ENCODE measurements at regions not wholly inside any gene's neighbourhood (a gene's known extent, or its start where the extent isn't known, plus 50 kb on each side); places are given as distances from the start of the nearest gene placed in this dataset.

GRCh38 chr2:187011206-187011832 lies 162.3 kb upstream of the ZSWIM2 start:
- DNase-seq = no peak
- H3K36me3 ChIP-seq (ENCODE audit: control insufficient read depth in 1 of 2, insufficient read depth in 2 of 2, low read depth in 1 of 2, low read length in 2 of 2) = no peaks in the 10 kb centered on the region
- no peaks in the 10 kb centered on the region for H3K27me3 ChIP-seq (ENCODE audit: control insufficient read depth in 1 of 2, insufficient read depth in 1 of 2, low read length in 2 of 2)
- H4K91ac ChIP-seq (ENCODE audit: low read length) = no peak overlapping the region
- no peak overlapping the region for H3K4ac ChIP-seq (ENCODE audit: low read depth in 1 of 2, low read length in 2 of 2)
- H3K79me1 ChIP-seq (replicated peaks; ENCODE audit: low read length, poor library complexity, severe bottlenecking) = no peaks in the 10 kb centered on the region
- no peak overlapping the region for H3K18ac ChIP-seq (ENCODE audit: low read depth in 1 of 2, low read length in 2 of 2)
- H3K23ac ChIP-seq (ENCODE audit: low read length in 2 of 2) = no peak overlapping the region
- no peak overlapping the region for H2AK5ac ChIP-seq (ENCODE audit: low read length, severe bottlenecking)
- WGBS = 94% methylated on average over 2 of the region's 3 CpGs
- H3K4me1 ChIP-seq (ENCODE audit: control insufficient read depth, insufficient read depth, low read depth, low read length) = peaks cover 3% of the 10 kb centered on the region
- H3K4me3 ChIP-seq (ENCODE audit: insufficient read depth in 1 of 2, low read depth in 1 of 2, low read length in 2 of 2) = no peak overlapping the region
- no peak overlapping the region for H4K8ac ChIP-seq (ENCODE audit: low read length)
- no peak overlapping the region for H2BK12ac ChIP-seq (ENCODE audit: low read length in 2 of 2)
- H2BK120ac ChIP-seq (ENCODE audit: low read depth, low read length) = no peak overlapping the region
- no peak overlapping the region for H3K14ac ChIP-seq (ENCODE audit: low read length in 2 of 2)
- no peak overlapping the region for H3K4me2 ChIP-seq (ENCODE audit: low read length, poor library complexity, severe bottlenecking)
- peak overlapping the region; percentile 6 for H3K27ac ChIP-seq (ENCODE audit: low read length, poor library complexity, severe bottlenecking)
- H3K9me3 ChIP-seq (ENCODE audit: control insufficient read depth, low read length) = no peaks in the 10 kb centered on the region
- no peak overlapping the region for H2BK5ac ChIP-seq (ENCODE audit: low read depth, low read length, poor library complexity, severe bottlenecking)
- H3K9ac ChIP-seq (ENCODE audit: low read length) = no peak overlapping the region
- H2BK15ac ChIP-seq (ENCODE audit: low read depth, poor library complexity, severe bottlenecking) = no peak overlapping the region
- no peak overlapping the region for H2AFZ ChIP-seq (ENCODE audit: low read depth, low read length)

- Histone ChIP-seq H4K8ac (ENCODE audit: low read length) (no peak overlapping the region), H2BK15ac (ENCODE audit: low read depth, poor library complexity, severe bottlenecking) (no peak overlapping the region), H2AFZ (ENCODE audit: low read depth, low read length) (no peak overlapping the region), H3K36me3 (ENCODE audit: control insufficient read depth in 1 of 2, insufficient read depth in 2 of 2, low read depth in 1 of 2, low read length in 2 of 2) (no peaks in the 10 kb centered on the region), H3K18ac (ENCODE audit: low read depth in 1 of 2, low read length in 2 of 2) (no peak overlapping the region), H3K27me3 (ENCODE audit: control insufficient read depth in 1 of 2, insufficient read depth in 1 of 2, low read length in 2 of 2) (no peaks in the 10 kb centered on the region), H3K23ac (ENCODE audit: low read length in 2 of 2) (no peak overlapping the region), H2AK5ac (ENCODE audit: low read length, severe bottlenecking) (no peak overlapping the region), H2BK5ac (ENCODE audit: low read depth, low read length, poor library complexity, severe bottlenecking) (no peak overlapping the region), H3K9me3 (ENCODE audit: control insufficient read depth, low read length) (no peaks in the 10 kb centered on the region), H2BK120ac (ENCODE audit: low read depth, low read length) (no peak overlapping the region), H3K14ac (ENCODE audit: low read length in 2 of 2) (no peak overlapping the region), H4K91ac (ENCODE audit: low read length) (no peak overlapping the region), H3K4me2 (ENCODE audit: low read length, poor library complexity, severe bottlenecking) (no peak overlapping the region), H3K4me1 (ENCODE audit: control insufficient read depth, insufficient read depth, low read depth, low read length) (peaks cover 3% of the 10 kb centered on the region), H3K4me3 (ENCODE audit: insufficient read depth in 1 of 2, low read depth in 1 of 2, low read length in 2 of 2) (no peak overlapping the region), H3K9ac (ENCODE audit: low read length) (no peak overlapping the region), H3K4ac (ENCODE audit: low read depth in 1 of 2, low read length in 2 of 2) (no peak overlapping the region), H3K27ac (ENCODE audit: low read length, poor library complexity, severe bottlenecking) (no peak overlapping the region), H3K79me1 (replicated peaks; ENCODE audit: low read length, poor library complexity, severe bottlenecking) (no peaks in the 10 kb centered on the region), H2BK12ac (ENCODE audit: low read length in 2 of 2) (no peak overlapping the region)
- no peak for DNase-seq
- WGBS = 92% methylated on average over 2 of the region's 2 CpGs
Measured at GRCh38 chr2:187009483-187010239, 160.7 kb upstream of the ZSWIM2 start.

- Histone ChIP-seq H3K36me3 (ENCODE audit: control insufficient read depth in 1 of 2, insufficient read depth in 2 of 2, low read depth in 1 of 2, low read length in 2 of 2) (no peaks in the 10 kb centered on the region), H3K9ac (ENCODE audit: low read length) (no peak overlapping the region), H3K4me2 (ENCODE audit: low read length, poor library complexity, severe bottlenecking) (no peak overlapping the region), H4K91ac (ENCODE audit: low read length) (no peak overlapping the region), H2AFZ (ENCODE audit: low read depth, low read length) (no peak overlapping the region), H2AK5ac (ENCODE audit: low read length, severe bottlenecking) (no peak overlapping the region), H2BK120ac (ENCODE audit: low read depth, low read length) (no peak overlapping the region), H4K8ac (ENCODE audit: low read length) (no peak overlapping the region), H3K79me1 (replicated peaks; ENCODE audit: low read length, poor library complexity, severe bottlenecking) (no peaks in the 10 kb centered on the region), H3K4ac (ENCODE audit: low read depth in 1 of 2, low read length in 2 of 2) (no peak overlapping the region), H3K4me1 (ENCODE audit: control insufficient read depth, insufficient read depth, low read depth, low read length) (peaks cover 3% of the 10 kb centered on the region), H3K27ac (ENCODE audit: low read length, poor library complexity, severe bottlenecking) (no peak overlapping the region), H2BK12ac (ENCODE audit: low read length in 2 of 2) (no peak overlapping the region), H3K23ac (ENCODE audit: low read length in 2 of 2) (no peak overlapping the region), H2BK15ac (ENCODE audit: low read depth, poor library complexity, severe bottlenecking) (no peak overlapping the region), H3K4me3 (ENCODE audit: insufficient read depth in 1 of 2, low read depth in 1 of 2, low read length in 2 of 2) (no peak overlapping the region), H3K9me3 (ENCODE audit: control insufficient read depth, low read length) (no peaks in the 10 kb centered on the region), H3K18ac (ENCODE audit: low read depth in 1 of 2, low read length in 2 of 2) (no peak overlapping the region), H3K27me3 (ENCODE audit: control insufficient read depth in 1 of 2, insufficient read depth in 1 of 2, low read length in 2 of 2) (no peaks in the 10 kb centered on the region), H2BK5ac (ENCODE audit: low read depth, low read length, poor library complexity, severe bottlenecking) (no peak overlapping the region), H3K14ac (ENCODE audit: low read length in 2 of 2) (no peak overlapping the region)
- DNase-seq = peak; percentile 12
Measured at GRCh38 chr2:187008111-187008510, 159.1 kb upstream of the ZSWIM2 start.

DNA sequence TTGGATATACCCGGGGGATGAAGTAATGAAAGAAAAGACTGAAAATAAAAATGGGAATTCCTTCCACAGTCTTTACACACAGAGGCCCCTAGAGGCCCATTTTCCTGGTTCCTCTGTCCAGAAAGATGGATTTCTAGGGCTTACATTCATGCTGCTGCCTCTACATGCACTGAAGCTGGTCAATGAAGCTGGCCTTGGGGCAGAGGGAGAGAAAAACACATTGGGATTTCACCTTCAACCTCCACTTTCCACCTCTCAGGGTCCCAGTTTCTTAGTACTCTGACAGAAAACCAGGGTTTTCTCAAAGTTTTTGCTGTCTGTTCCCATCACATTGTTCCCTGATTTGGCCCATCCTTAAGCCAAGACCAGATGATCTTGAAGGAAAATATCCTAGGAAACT lies 154.6 kb upstream of the ZSWIM2 start:
- H3K36me3 ChIP-seq (ENCODE audit: control insufficient read depth in 1 of 2, insufficient read depth in 2 of 2, low read depth in 1 of 2, low read length in 2 of 2) = no peaks in the 10 kb centered on the region
- WGBS = no CpG with 5 or more reads among the region's 1 CpG
- H3K23ac ChIP-seq (ENCODE audit: low read length in 2 of 2) = no peak overlapping the region
- peak overlapping the region in 1 of 2 experiments; percentile 47 for H3K4me3 ChIP-seq (ENCODE audit: insufficient read depth in 1 of 2, low read depth in 1 of 2, low read length in 2 of 2)
- H3K27me3 ChIP-seq (ENCODE audit: control insufficient read depth in 1 of 2, insufficient read depth in 1 of 2, low read length in 2 of 2) = no peaks in the 10 kb centered on the region
- H3K4me1 ChIP-seq (ENCODE audit: control insufficient read depth, insufficient read depth, low read depth, low read length) = no peaks in the 10 kb centered on the region
- no peak for DNase-seq
- H2BK12ac ChIP-seq (ENCODE audit: low read length in 2 of 2) = no peak overlapping the region
- H3K9ac ChIP-seq (ENCODE audit: low read length) = peak overlapping the region; percentile 43
- H2AFZ ChIP-seq (ENCODE audit: low read depth, low read length) = no peak overlapping the region
- no peak overlapping the region for H2BK15ac ChIP-seq (ENCODE audit: low read depth, poor library complexity, severe bottlenecking)
- no peak overlapping the region for H4K91ac ChIP-seq (ENCODE audit: low read length)
- H4K8ac ChIP-seq (ENCODE audit: low read length) = no peak overlapping the region
- H3K9me3 ChIP-seq (ENCODE audit: control insufficient read depth, low read length) = no peaks in the 10 kb centered on the region
- H2BK120ac ChIP-seq (ENCODE audit: low read depth, low read length) = no peak overlapping the region
- H3K27ac ChIP-seq (ENCODE audit: low read length, poor library complexity, severe bottlenecking) = no peak overlapping the region
- no peak overlapping the region for H2BK5ac ChIP-seq (ENCODE audit: low read depth, low read length, poor library complexity, severe bottlenecking)
- no peak overlapping the region for H3K14ac ChIP-seq (ENCODE audit: low read length in 2 of 2)
- H3K4ac ChIP-seq (ENCODE audit: low read depth in 1 of 2, low read length in 2 of 2) = no peak overlapping the region
- no peak overlapping the region for H3K4me2 ChIP-seq (ENCODE audit: low read length, poor library complexity, severe bottlenecking)
- no peak overlapping the region for H3K18ac ChIP-seq (ENCODE audit: low read depth in 1 of 2, low read length in 2 of 2)
- no peak overlapping the region for H2AK5ac ChIP-seq (ENCODE audit: low read length, severe bottlenecking)
- no peaks in the 10 kb centered on the region for H3K79me1 ChIP-seq (replicated peaks; ENCODE audit: low read length, poor library complexity, severe bottlenecking)
